Caco-2 (cell line): ENCODE measurements at regions not wholly inside any gene's neighbourhood (a gene's known extent, or its start where the extent isn't known, plus 50 kb on each side); places are given as distances from the start of the nearest gene placed in this dataset.

Experiments
- BruUV-seq: library from RNA; stranded (reverse); fragments of 400-500 nt; replicated peaks from 2 replicates; lab custom pipeline; 2021; lab: Mats Ljungman, UMichigan
- CTCF ChIA-PET: fragments of 300-600 bp; sonication (Branson Sonifier 250); formaldehyde crosslinking; loops from one replicate; lab custom pipeline; 2022; ENCODE audit warnings: antibody characterized with exemption; lab: Charles Lee
- POLR2A ChIA-PET: fragments of 300-600 bp; sonication (Branson Sonifier 250); formaldehyde crosslinking; loops from one replicate; lab custom pipeline; 2022; ENCODE audit warnings: antibody characterized with exemption; lab: Charles Lee
- DNase-seq, 2 experiments: peaks; one replicate each; pipeline versions ENCODE4 v3.0.0 to v3.0.0-alpha.2; 2020 to 2022
- H3K27me3 ChIP-seq: replicated peaks from 2 replicates; pipeline ENCODE4 v1.6.0; 2011; ENCODE audit warnings: low read length; ENCODE audit not compliant: control insufficient read depth, insufficient read depth
- H3K36me3 ChIP-seq: 2 replicates; pipeline ENCODE4 v1.5.1; 2011; ENCODE audit warnings: low read length; ENCODE audit not compliant: control insufficient read depth, insufficient read depth
- H3K4me1 ChIP-seq: fragments of 250-450 bp; sonication (Bioruptor Pico); 2 replicates; pipeline ENCODE4 v1.5.1; 2020; ENCODE audit warnings: mild to moderate bottlenecking
- H3K4me3 ChIP-seq: 2 replicates; pipeline ENCODE4 v1.5.1; 2011; ENCODE audit warnings: low read depth, mild to moderate bottlenecking, control low read depth, low read length
- H3K9me3 ChIP-seq: fragments of 250-450 bp; sonication (Bioruptor Pico); 2 replicates; pipeline ENCODE4 v1.5.1; 2020; ENCODE audit warnings: mild to moderate bottlenecking, moderate library complexity
- H3K27ac Mint-ChIP-seq: one replicate; pipeline ENCODE4 v1.8.0; 2022; ENCODE audit warnings: mixed read lengths; ENCODE audit not compliant: unreplicated experiment
- H3K27me3 Mint-ChIP-seq: one replicate; pipeline ENCODE4 v1.8.0; 2022; ENCODE audit warnings: mixed read lengths; ENCODE audit not compliant: insufficient read depth, unreplicated experiment
- H3K36me3 Mint-ChIP-seq: one replicate; pipeline ENCODE4 v1.8.0; 2022; ENCODE audit warnings: mild to moderate bottlenecking, mixed read lengths; ENCODE audit not compliant: insufficient read depth, unreplicated experiment
- H3K4me1 Mint-ChIP-seq: one replicate; pipeline ENCODE4 v1.8.0; 2022; ENCODE audit warnings: low read depth, mixed read lengths; ENCODE audit not compliant: unreplicated experiment
- H3K4me3 Mint-ChIP-seq: one replicate; pipeline ENCODE4 v1.8.0; 2022; ENCODE audit warnings: mild to moderate bottlenecking, moderate library complexity, mixed read lengths; ENCODE audit not compliant: unreplicated experiment
- H3K9me3 Mint-ChIP-seq: one replicate; pipeline ENCODE4 v1.8.0; 2022; ENCODE audit warnings: mixed read lengths; ENCODE audit not compliant: unreplicated experiment
- intact Hi-C: fragments of 100-400 bp; cut with micrococcal nuclease; formaldehyde crosslinking; loops from one replicate; pipeline ENCODE4 v1.10.0; 2022; ENCODE audit not compliant: unreplicated experiment
- TF ChIP-seq, protein P1 (sequence below), 2 experiments: fragments of 200-600 bp in 1 of 2; IDR thresholded peaks; 1 replicate in 1 of 2; 2 replicates in 1 of 2; pipeline versions ENCODE4 v1.5.1 to v1.8.0; 2011 to 2022; ENCODE audit warnings: antibody characterized with exemption in 1 of 2, control low read depth in 1 of 2, inconsistent platforms in 1 of 2, low read depth in 1 of 2, low read length in 1 of 2, mild to moderate bottlenecking in 1 of 2, moderate library complexity in 1 of 2; ENCODE audit not compliant: insufficient read depth in 1 of 2, severe bottlenecking in 1 of 2, unreplicated experiment in 1 of 2

DNA sequence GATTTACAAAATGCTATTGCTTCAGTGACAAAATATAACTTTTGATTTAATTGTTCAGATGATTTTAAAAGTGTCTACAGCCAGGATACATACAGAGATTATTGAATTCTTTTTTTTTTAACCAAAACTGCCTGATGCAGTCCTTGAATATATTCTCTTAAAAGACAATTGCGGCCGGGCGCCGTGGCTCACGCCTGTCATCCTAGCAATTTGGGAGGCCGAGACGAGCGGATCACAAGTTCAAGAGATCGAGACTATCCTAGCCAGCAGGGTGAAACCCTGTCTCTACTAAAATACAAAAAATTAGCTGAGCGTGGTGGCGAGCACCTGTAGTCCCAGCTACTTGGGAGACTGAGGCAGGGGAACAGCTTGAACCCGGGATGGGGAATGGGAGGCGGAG is 497.0 kb upstream of the FSIP2 start:
- Mint-ChIP-seq H3K9me3 (no peaks in the 10 kb centered on the region), H3K27me3 (no peaks in the 10 kb centered on the region), H3K4me1 (no peaks in the 10 kb centered on the region), H3K36me3 (no peaks in the 10 kb centered on the region), H3K27ac (no peak overlapping the region), H3K4me3 (no peak overlapping the region)
- ChIA-PET CTCF (no interaction called here), POLR2A (no interaction called here)
- Histone ChIP-seq H3K4me3 (no peak overlapping the region), H3K27me3 (no peaks in the 10 kb centered on the region), H3K9me3 (no peaks in the 10 kb centered on the region), H3K36me3 (no peaks in the 10 kb centered on the region), H3K4me1 (peaks cover 8% of the 10 kb centered on the region; the same call in 1 of the 2 replicates)
- DNase-seq, result no peak
- no TSS peak for BruUV-seq
- TF ChIP-seq, protein P1, sequence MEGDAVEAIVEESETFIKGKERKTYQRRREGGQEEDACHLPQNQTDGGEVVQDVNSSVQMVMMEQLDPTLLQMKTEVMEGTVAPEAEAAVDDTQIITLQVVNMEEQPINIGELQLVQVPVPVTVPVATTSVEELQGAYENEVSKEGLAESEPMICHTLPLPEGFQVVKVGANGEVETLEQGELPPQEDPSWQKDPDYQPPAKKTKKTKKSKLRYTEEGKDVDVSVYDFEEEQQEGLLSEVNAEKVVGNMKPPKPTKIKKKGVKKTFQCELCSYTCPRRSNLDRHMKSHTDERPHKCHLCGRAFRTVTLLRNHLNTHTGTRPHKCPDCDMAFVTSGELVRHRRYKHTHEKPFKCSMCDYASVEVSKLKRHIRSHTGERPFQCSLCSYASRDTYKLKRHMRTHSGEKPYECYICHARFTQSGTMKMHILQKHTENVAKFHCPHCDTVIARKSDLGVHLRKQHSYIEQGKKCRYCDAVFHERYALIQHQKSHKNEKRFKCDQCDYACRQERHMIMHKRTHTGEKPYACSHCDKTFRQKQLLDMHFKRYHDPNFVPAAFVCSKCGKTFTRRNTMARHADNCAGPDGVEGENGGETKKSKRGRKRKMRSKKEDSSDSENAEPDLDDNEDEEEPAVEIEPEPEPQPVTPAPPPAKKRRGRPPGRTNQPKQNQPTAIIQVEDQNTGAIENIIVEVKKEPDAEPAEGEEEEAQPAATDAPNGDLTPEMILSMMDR (IDR thresholded peaks at IDR 0.05; ENCODE audit: insufficient read depth in 1 of 2, low read depth in 1 of 2, low read length in 1 of 2, severe bottlenecking in 1 of 2, unreplicated experiment in 1 of 2), result no peak
- intact Hi-C loops, result no loop called here

DNA sequence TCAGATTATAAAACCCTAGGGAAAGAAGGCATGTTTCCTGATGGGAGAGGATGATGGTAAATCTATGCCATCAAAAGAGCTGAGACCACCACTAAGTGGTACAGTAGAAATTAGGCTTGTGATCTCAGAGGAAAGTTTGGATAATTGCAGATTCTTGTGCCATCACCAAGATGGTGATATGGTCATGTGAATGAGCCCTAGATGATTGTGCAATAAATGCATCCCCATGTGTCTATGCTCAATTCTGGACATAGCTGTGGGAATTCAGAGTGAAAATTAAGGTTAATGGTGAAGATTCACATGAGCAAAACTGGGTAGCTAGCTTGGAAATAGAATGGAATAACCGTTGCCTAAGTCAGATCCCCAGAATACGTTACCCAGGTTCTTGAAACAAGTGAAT is 496.1 kb upstream of the FSIP2 start:
- ChIA-PET CTCF (no interaction called here), POLR2A (no interaction called here)
- DNase-seq, result no peak
- TF ChIP-seq, protein P1 (IDR thresholded peaks at IDR 0.05; ENCODE audit: insufficient read depth in 1 of 2, low read depth in 1 of 2, low read length in 1 of 2, severe bottlenecking in 1 of 2, unreplicated experiment in 1 of 2), result no peak
- Histone ChIP-seq H3K27me3 (no peaks in the 10 kb centered on the region), H3K9me3 (no peaks in the 10 kb centered on the region), H3K4me3 (no peak overlapping the region), H3K4me1 (peaks cover 8% of the 10 kb centered on the region; the same call in 1 of the 2 replicates), H3K36me3 (no peaks in the 10 kb centered on the region)
- H3K27me3 Mint-ChIP-seq, result no peaks in the 10 kb centered on the region
- H3K9me3 Mint-ChIP-seq, result no peaks in the 10 kb centered on the region
- BruUV-seq, result no TSS peak
- H3K4me3 Mint-ChIP-seq, result no peak overlapping the region
- no peak overlapping the region for H3K27ac Mint-ChIP-seq
- H3K36me3 Mint-ChIP-seq, result no peaks in the 10 kb centered on the region
- intact Hi-C loops, result no loop called here
- no peaks in the 10 kb centered on the region for H3K4me1 Mint-ChIP-seq

DNA sequence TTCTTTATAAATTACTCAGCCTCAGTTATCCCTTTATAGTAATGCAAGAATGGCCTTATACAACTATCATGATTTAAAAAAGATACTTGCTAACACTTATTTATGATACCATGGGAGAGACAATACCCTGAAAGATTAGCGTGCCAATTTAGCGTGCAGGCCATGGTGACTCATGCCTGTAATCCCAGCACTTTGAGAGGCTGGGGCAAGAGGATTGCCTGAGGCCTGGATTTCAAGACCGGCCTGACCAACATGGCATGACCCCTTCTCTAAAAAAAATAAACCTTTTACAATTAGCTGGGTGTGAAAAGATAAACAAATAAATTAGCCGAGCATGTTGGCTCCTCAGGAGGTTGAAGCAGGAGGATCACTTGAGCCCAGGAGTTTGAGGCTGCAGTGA is 493.4 kb upstream of the FSIP2 start:
- DNase-seq, result no peak
- Mint-ChIP-seq H3K4me3 (no peak overlapping the region), H3K36me3 (no peaks in the 10 kb centered on the region), H3K27me3 (no peaks in the 10 kb centered on the region), H3K27ac (no peak overlapping the region), H3K9me3 (no peaks in the 10 kb centered on the region), H3K4me1 (no peaks in the 10 kb centered on the region)
- intact Hi-C loops, result no loop called here
- H3K4me3 ChIP-seq, result no peak overlapping the region
- no peaks in the 10 kb centered on the region for H3K36me3 ChIP-seq
- H3K27me3 ChIP-seq, result no peaks in the 10 kb centered on the region
- TF ChIP-seq, protein P1 (IDR thresholded peaks at IDR 0.05; ENCODE audit: insufficient read depth in 1 of 2, low read depth in 1 of 2, low read length in 1 of 2, severe bottlenecking in 1 of 2, unreplicated experiment in 1 of 2), result no peak
- CTCF ChIA-PET, result no interaction called here
- peaks cover 8% of the 10 kb centered on the region; the same call in 1 of the 2 replicates for H3K4me1 ChIP-seq
- BruUV-seq, result no TSS peak
- no peaks in the 10 kb centered on the region for H3K9me3 ChIP-seq
- POLR2A ChIA-PET, result no interaction called here
